K562 (cell line): ENCODE measurements at regions not wholly inside any gene's neighbourhood (a gene's known extent, or its start where the extent isn't known, plus 50 kb on each side); places are given as distances from the start of the nearest gene placed in this dataset.

Source experiments
- ATAC-seq: fragments of 200-7000 bp; cut with Tn5 transposase; 3 replicates; pipeline ENCODE4 v1.9.1; 2020; ENCODE audit warnings: moderate library complexity
- BruUV-seq: library from RNA; stranded (reverse); fragments of 400-500 nt; replicated peaks from 2 replicates; lab custom pipeline; 2021; lab: Mats Ljungman, UMichigan
- CTCF ChIA-PET: fragments of 300-600 bp; formaldehyde crosslinking; extraction: SDS; loops from one replicate; lab custom pipeline; 2021; ENCODE audit warnings: low intra/inter-chr PET ratio; lab: Yijun Ruan, JAX
- POLR2A ChIA-PET: fragments of 300-600, 350-650 bp; sonication (Branson Sonifier 250); formaldehyde crosslinking; extraction: SDS; loops from one replicate; lab custom pipeline; 2021; ENCODE audit warnings: antibody characterized with exemption, inconsistent platforms; lab: Yijun Ruan, JAX
- DNase-seq, 4 experiments: peaks; one replicate each; pipeline versions ENCODE4 v3.0.0 to v3.0.0-alpha.2; 2011 to 2018; ENCODE audit warnings: low spot score in 3 of 4, mixed read lengths in 3 of 4; ENCODE audit errors: extremely low read depth in 1 of 4
- FAIRE-seq: peaks from 2 replicates; lab custom pipeline; 2011; peaks lifted over from hg19 to GRCh38; lab: Jason Lieb, UNC
- H2AFZ ChIP-seq: 2 replicates; pipeline ENCODE4 v1.6.0; 2011; ENCODE audit warnings: low read depth, low read length, control low read depth, inconsistent platforms
- H3K27ac ChIP-seq: fragments of 200-600 bp; 3 replicates; pipeline ENCODE4 v1.8.0; 2011; ENCODE audit warnings: low read depth, mild to moderate bottlenecking, control low read depth, inconsistent platforms, low read length, moderate library complexity, mixed read lengths; ENCODE audit errors: extremely low read depth
- H3K27me3 ChIP-seq, 2 experiments: fragments of 300-600 bp in 1 of 2; 2 replicates in 1 of 2; 3 replicates in 1 of 2; pipeline versions ENCODE4 v1.6.0 to v1.8.0; 2011; ENCODE audit warnings: inconsistent platforms in 2 of 2, low read length in 2 of 2, mild to moderate bottlenecking in 1 of 2, mixed read lengths in 1 of 2, moderate library complexity in 1 of 2; ENCODE audit not compliant: control insufficient read depth in 2 of 2, insufficient read depth in 2 of 2
- H3K36me3 ChIP-seq: fragments of 300-600 bp; 3 replicates; pipeline ENCODE4 v1.8.0; 2011; ENCODE audit warnings: mild to moderate bottlenecking, low read length, inconsistent platforms; ENCODE audit not compliant: control insufficient read depth, insufficient read depth
- H3K4me1 ChIP-seq, 2 experiments: fragments of 200-600 bp in 1 of 2; replicated peaks in 1 of 2; 2 replicates in 1 of 2; 3 replicates in 1 of 2; pipeline versions ENCODE4 v1.5.1 to v1.8.0; 2011; ENCODE audit warnings: inconsistent platforms in 2 of 2, low read length in 2 of 2, mild to moderate bottlenecking in 1 of 2, mixed read lengths in 1 of 2, moderate library complexity in 1 of 2; ENCODE audit not compliant: control insufficient read depth in 2 of 2, insufficient read depth in 2 of 2
- H3K4me2 ChIP-seq: 2 replicates; pipeline ENCODE4 v1.6.1; 2011; ENCODE audit warnings: low read length, control low read depth, inconsistent platforms, mixed read lengths; ENCODE audit not compliant: insufficient read depth
- H3K4me3 ChIP-seq: fragments of 200-600 bp; sonication (generic), shearing (Covaris generic); 2 replicates; pipeline ENCODE4 v1.5.1; 2016; ENCODE audit warnings: control low read depth, inconsistent platforms
- H3K79me2 ChIP-seq: fragments of 200-600 bp; 3 replicates; pipeline ENCODE4 v1.8.0; 2011; ENCODE audit warnings: low read length, inconsistent platforms; ENCODE audit not compliant: control insufficient read depth, insufficient read depth
- H3K9ac ChIP-seq, 2 experiments: 2 replicates each; pipeline versions ENCODE4 v1.6.0 to v1.6.1; 2011; ENCODE audit warnings: low read depth in 2 of 2, low read length in 2 of 2, control low read depth in 1 of 2, inconsistent platforms in 1 of 2, mild to moderate bottlenecking in 1 of 2, mixed read lengths in 1 of 2; ENCODE audit not compliant: insufficient read depth in 1 of 2
- H3K9me1 ChIP-seq: one replicate; pipeline ENCODE4 v1.6.0; 2011; ENCODE audit warnings: inconsistent platforms, mild to moderate bottlenecking, low read length, moderate library complexity; ENCODE audit not compliant: control insufficient read depth, insufficient read depth
- H3K9me3 ChIP-seq: replicated peaks from 2 replicates; pipeline ENCODE4 v1.5.1; 2011; ENCODE audit warnings: low read depth, low read length, inconsistent platforms; ENCODE audit not compliant: control insufficient read depth, insufficient read depth
- H4K20me1 ChIP-seq: replicated peaks from 2 replicates; pipeline ENCODE4 v1.6.1; 2011; ENCODE audit warnings: low read length, inconsistent platforms, mixed read lengths; ENCODE audit not compliant: control insufficient read depth, insufficient read depth
- C11orf30 ChIP-seq: fragments of 450-650 bp; IDR thresholded peaks from 2 replicates; pipeline ENCODE4 v1.6.1; 2016; ENCODE audit warnings: low read depth, mild to moderate bottlenecking
- HMGXB4 ChIP-seq: sonication (generic); formaldehyde crosslinking; IDR thresholded peaks from 2 replicates; pipeline ENCODE4 v1.8.1; 2023; ENCODE audit warnings: mild to moderate bottlenecking, missing genetic modification reagents
- PBX2 ChIP-seq, 2 experiments: IDR thresholded peaks in 1 of 2; conservative IDR thresholded peaks in 1 of 2; 2 replicates each; pipeline ENCODE4 v1.6.1; 2016; ENCODE audit warnings: low read depth in 2 of 2, mild to moderate bottlenecking in 1 of 2, missing compliant biosample characterization in 1 of 2, missing genetic modification characterization in 1 of 2, moderate library complexity in 1 of 2
- SFPQ ChIP-seq: fragments of 200-400 bp; formaldehyde crosslinking; IDR thresholded peaks from 2 replicates; pipeline ENCODE4 v1.6.1; 2017; ENCODE audit warnings: mild to moderate bottlenecking, low read depth, low read length, moderate library complexity
- THRAP3 ChIP-seq: fragments of 450-650 bp; IDR thresholded peaks from 2 replicates; pipeline ENCODE4 v1.6.1; 2016; ENCODE audit warnings: mild to moderate bottlenecking, inconsistent platforms, borderline replicate concordance
- ZNF586 ChIP-seq: fragments of 450-650 bp; formaldehyde crosslinking; conservative IDR thresholded peaks from 2 replicates; pipeline ENCODE4 v1.4.0; 2020; ENCODE audit warnings: mild to moderate bottlenecking, moderate library complexity
- ZNF717 ChIP-seq: fragments of 250-450 bp; sonication (Bioruptor Pico); IDR thresholded peaks from 2 replicates; pipeline ENCODE4 v1.5.0; 2021
- ZNF785 ChIP-seq: fragments of 250-450 bp; sonication (Bioruptor Pico); IDR thresholded peaks from 2 replicates; pipeline ENCODE4 v1.4.0; 2020; ENCODE audit warnings: mild to moderate bottlenecking
- WGBS: fragments of 100-300 bp; shearing (Covaris generic); methylation state at CpG from one replicate; pipeline ENCODE4 v1.1.6; 2016; ENCODE audit warnings: low coverage, mixed read lengths; ENCODE audit not compliant: insufficient coverage; ENCODE audit errors: missing lambda C conversion rate; 5-methylcytosine and 5-hydroxymethylcytosine counted together
- in situ Hi-C: fragments of 300-500 bp; cut with MboI; formaldehyde crosslinking; loops from 4 replicates; pipeline ENCODE4 v1.15.0; 2018; ENCODE audit warnings: inconsistent platforms, mixed read lengths
- intact Hi-C: fragments of 100-400 bp; cut with micrococcal nuclease; formaldehyde crosslinking; loops from 2 replicates; pipeline ENCODE4 v1.14.2; 2022

- TF ChIP-seq HMGXB4 (CRISPR knock-in tag) (no peak), SFPQ (no peak), THRAP3 (no peak), C11orf30 (no peak), ZNF586 (no peak), ZNF717 (no peak)
Measured at GRCh38 chr5:89395111-89395510, 512.1 kb upstream of the MEF2C start (continued).

- no peak for FAIRE-seq
- ChIA-PET POLR2A (no interaction called here), CTCF (no interaction called here)
Measured at GRCh38 chr5:89388872-89389271, 505.9 kb upstream of the MEF2C start.

More at GRCh38 chr5:89388872-89389271, 505.9 kb upstream of the MEF2C start:
- DNase-seq (no peak), ATAC-seq (no peak)
- H3K9me1 ChIP-seq = no peaks in the 10 kb centered on the region
- H3K9ac ChIP-seq = no peak overlapping the region
- in situ Hi-C loops (no loop called here), intact Hi-C loops (no loop called here)
- H3K27ac ChIP-seq = no peak overlapping the region
- H3K4me3 ChIP-seq = no peak overlapping the region
- H3K27me3 ChIP-seq = no peaks in the 10 kb centered on the region
- no peaks in the 10 kb centered on the region for H3K9me3 ChIP-seq
- H3K79me2 ChIP-seq = no peaks in the 10 kb centered on the region
- no peaks in the 10 kb centered on the region; a peak in 1 of 5 replicates for H3K4me1 ChIP-seq
- H4K20me1 ChIP-seq = no peaks in the 10 kb centered on the region
- no peaks in the 10 kb centered on the region for H3K36me3 ChIP-seq
- no peak overlapping the region; the same call in 1 of the 2 replicates for H2AFZ ChIP-seq
- no peak overlapping the region for H3K4me2 ChIP-seq
- no TSS peak for BruUV-seq
- TF ChIP-seq PBX2 (CRISPR knock-in tag; IDR thresholded peaks at IDR 0.05; ENCODE audit: low read depth) = no peak
- 0 out of 2 replicates have a peak, but pooled peaks have one; percentile 8 for TF ChIP-seq PBX2 (tag; conservative IDR thresholded peaks at IDR 0.05; ENCODE audit: low read depth)
- TF ChIP-seq ZNF785 (CRISPR knock-in tag) = no peak
- WGBS = 8% methylated on average over 2 of the region's 2 CpGs
